ENCODE measurements at regions not wholly inside any gene's neighbourhood (a gene's known extent, or its start where the extent isn't known, plus 50 kb on each side); places are given as distances from the start of the nearest gene placed in this dataset.

- TF ChIP-seq CTCF (IDR thresholded peaks at IDR 0.05; ENCODE audit: extremely low read depth in 1 of 2, insufficient read depth in 1 of 2, low read depth in 1 of 2, low read length in 2 of 2) (no peak), GATA2 (IDR thresholded peaks at IDR 0.05; ENCODE audit: insufficient read depth, insufficient read length, low read depth, low read length) (no peak), MAX (IDR thresholded peaks at IDR 0.05; ENCODE audit: insufficient read depth, insufficient read length) (no peak), EZH2 (IDR thresholded peaks at IDR 0.05; ENCODE audit: borderline replicate concordance, low read depth, low read length, severe bottlenecking) (no peak), FOS (IDR thresholded peaks at IDR 0.05; ENCODE audit: borderline replicate concordance, insufficient read depth, low read length) (no peak), JUN (IDR thresholded peaks at IDR 0.05; ENCODE audit: borderline replicate concordance, insufficient read depth, insufficient read length, low read depth) (no peak), MYC (IDR thresholded peaks at IDR 0.05; ENCODE audit: low read depth, low read length) (no peak), POLR2A (IDR thresholded peaks at IDR 0.05; ENCODE audit: low read depth, low read length) (no peak), POLR2AphosphoS5 (IDR thresholded peaks at IDR 0.05; ENCODE audit: insufficient read depth, low read depth, low read length) (no peak)
- Histone ChIP-seq H3K9me1 (replicated peaks; ENCODE audit: control insufficient read depth, extremely low read depth, insufficient read depth, low read length) (no peaks in the 10 kb centered on the region), H4K20me1 (replicated peaks; ENCODE audit: control insufficient read depth, extremely low read depth, insufficient read depth, low read length) (no peaks in the 10 kb centered on the region), H3K79me2 (ENCODE audit: control insufficient read depth, insufficient read depth, low read length) (no peaks in the 10 kb centered on the region), H3K27ac (ENCODE audit: insufficient read depth, low read depth, low read length) (no peak overlapping the region), H3K9me3 (replicated peaks; ENCODE audit: control insufficient read depth, insufficient read depth, low read length) (no peaks in the 10 kb centered on the region), H3K36me3 (ENCODE audit: control insufficient read depth in 2 of 2, extremely low read depth in 1 of 2, insufficient read depth in 2 of 2, low read length in 2 of 2) (no peaks in the 10 kb centered on the region), H3K27me3 (ENCODE audit: control insufficient read depth in 2 of 2, insufficient read depth in 2 of 2, low read length in 2 of 2) (no peaks in the 10 kb centered on the region), H3K9ac (replicated peaks; ENCODE audit: extremely low read depth, insufficient read depth, low read length) (no peak overlapping the region), H2AFZ (ENCODE audit: low read depth, low read length) (no peak overlapping the region), H3K4me3 (replicated peaks in 1 of 3; ENCODE audit: insufficient read depth in 1 of 3, low read depth in 1 of 3, low read length in 3 of 3) (no peak overlapping the region), H3K4me1 (ENCODE audit: control insufficient read depth, extremely low read depth, insufficient read depth, low read length) (no peaks in the 10 kb centered on the region), H3K4me2 (ENCODE audit: insufficient read depth, low read length) (no peak overlapping the region)
- dilution Hi-C loops (cut with MboI; ENCODE audit: extremely low pct_ligation_motif_present, low sequenced_read_pairs), result no loop called here
- intact Hi-C loops (cut with micrococcal nuclease), result no loop called here
- ChIA-PET CTCF (no interaction called here), POLR2A (no interaction called here)
- no TSS peak for BruUV-seq (replicated peaks)
- DNase-seq (ENCODE audit: low read depth, low spot score) (no peak), FAIRE-seq (no peak)
These were observed 127.7 kb upstream of the SLC14A2 start for GRCh38 chr18:45487581-45487980.

All from endothelial cell of umbilical vein (primary cell).